HFF-Myc (cell line): ENCODE measurements at regions not wholly inside any gene's neighbourhood (a gene's known extent, or its start where the extent isn't known, plus 50 kb on each side); places are given as distances from the start of the nearest gene placed in this dataset.

Experiments used
- DNase-seq: peaks from one replicate; pipeline ENCODE4 v3.0.0-alpha.2; 2011; ENCODE audit warnings: low read depth; ENCODE audit errors: extremely low read depth
- H3K4me3 ChIP-seq: replicated peaks from 2 replicates; pipeline ENCODE4 v1.5.1; 2011; ENCODE audit warnings: low read depth, mild to moderate bottlenecking, control low read depth, low read length
- CTCF ChIP-seq: IDR thresholded peaks from 2 replicates; pipeline ENCODE4 v1.5.1; 2012; ENCODE audit warnings: mild to moderate bottlenecking, low read depth, low read length, control low read depth; ENCODE audit errors: missing control alignments

- H3K4me3 ChIP-seq: peak overlapping the region; percentile 96
- TF ChIP-seq CTCF: peak; percentile 26
- DNase-seq: no peak
These were observed 226.7 kb upstream of the C2CD4B start for GRCh38 chr15:62391641-62392262.

GRCh38 chr15:62392376-62392775 lies 227.3 kb upstream of the C2CD4B start:
- DNase-seq: no peak
- peak overlapping the region; percentile 96 for H3K4me3 ChIP-seq
- TF ChIP-seq CTCF: no peak

GRCh38 chr15:62393196-62393595 lies 228.1 kb upstream of the C2CD4B start:
- no peak for DNase-seq
- TF ChIP-seq CTCF: no peak
- no peak overlapping the region for H3K4me3 ChIP-seq

GRCh38 chr15:62394079-62394478 lies 229.0 kb upstream of the C2CD4B start:
- no peak for TF ChIP-seq CTCF
- DNase-seq: no peak
- H3K4me3 ChIP-seq: no peak overlapping the region

GRCh38 chr15:62400778-62401177 lies 235.7 kb upstream of the C2CD4B start:
- H3K4me3 ChIP-seq: no peak overlapping the region
- DNase-seq: no peak
- no peak for TF ChIP-seq CTCF

GRCh38 chr15:62402687-62403086 lies 237.6 kb upstream of the C2CD4B start:
- no peak for TF ChIP-seq CTCF
- no peak for DNase-seq
- H3K4me3 ChIP-seq: no peak overlapping the region
